ENCODE measurements at regions not wholly inside any gene's neighbourhood (a gene's known extent, or its start where the extent isn't known, plus 50 kb on each side); places are given as distances from the start of the nearest gene placed in this dataset.

DNA sequence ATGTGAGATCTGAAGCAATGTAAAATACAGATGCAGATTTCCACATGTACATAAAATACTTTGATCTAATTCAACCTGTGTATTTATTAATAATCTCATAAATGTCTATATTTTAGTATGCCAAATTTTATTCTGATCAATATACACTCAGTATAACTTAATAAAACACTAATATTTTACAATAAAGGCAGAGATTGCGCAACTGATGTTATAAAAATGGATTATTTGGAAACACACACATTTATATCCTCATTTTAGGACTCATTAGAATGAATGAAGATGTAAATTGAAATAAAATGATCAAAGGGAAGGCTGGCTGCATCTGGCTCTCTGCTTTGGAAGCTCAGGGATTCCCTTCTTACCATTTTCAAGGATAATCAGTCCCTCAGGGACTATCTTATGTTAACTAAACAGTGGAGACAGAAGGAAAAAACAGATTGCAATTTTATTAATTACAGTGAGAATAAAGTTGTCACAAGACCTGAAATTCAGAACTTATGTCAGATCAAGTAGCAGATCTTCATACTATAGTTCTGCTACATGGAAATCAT, 900.9 kb upstream of the EPHA5 start:
- TF ChIP-seq, protein P1, sequence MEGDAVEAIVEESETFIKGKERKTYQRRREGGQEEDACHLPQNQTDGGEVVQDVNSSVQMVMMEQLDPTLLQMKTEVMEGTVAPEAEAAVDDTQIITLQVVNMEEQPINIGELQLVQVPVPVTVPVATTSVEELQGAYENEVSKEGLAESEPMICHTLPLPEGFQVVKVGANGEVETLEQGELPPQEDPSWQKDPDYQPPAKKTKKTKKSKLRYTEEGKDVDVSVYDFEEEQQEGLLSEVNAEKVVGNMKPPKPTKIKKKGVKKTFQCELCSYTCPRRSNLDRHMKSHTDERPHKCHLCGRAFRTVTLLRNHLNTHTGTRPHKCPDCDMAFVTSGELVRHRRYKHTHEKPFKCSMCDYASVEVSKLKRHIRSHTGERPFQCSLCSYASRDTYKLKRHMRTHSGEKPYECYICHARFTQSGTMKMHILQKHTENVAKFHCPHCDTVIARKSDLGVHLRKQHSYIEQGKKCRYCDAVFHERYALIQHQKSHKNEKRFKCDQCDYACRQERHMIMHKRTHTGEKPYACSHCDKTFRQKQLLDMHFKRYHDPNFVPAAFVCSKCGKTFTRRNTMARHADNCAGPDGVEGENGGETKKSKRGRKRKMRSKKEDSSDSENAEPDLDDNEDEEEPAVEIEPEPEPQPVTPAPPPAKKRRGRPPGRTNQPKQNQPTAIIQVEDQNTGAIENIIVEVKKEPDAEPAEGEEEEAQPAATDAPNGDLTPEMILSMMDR (IDR thresholded peaks at IDR 0.05; ENCODE audit: insufficient read depth, low read length): no peak
- DNase-seq (ENCODE audit: low read depth): no peak
- no peak overlapping the region for H3K4me3 ChIP-seq (ENCODE audit: low read depth, low read length)

DNA sequence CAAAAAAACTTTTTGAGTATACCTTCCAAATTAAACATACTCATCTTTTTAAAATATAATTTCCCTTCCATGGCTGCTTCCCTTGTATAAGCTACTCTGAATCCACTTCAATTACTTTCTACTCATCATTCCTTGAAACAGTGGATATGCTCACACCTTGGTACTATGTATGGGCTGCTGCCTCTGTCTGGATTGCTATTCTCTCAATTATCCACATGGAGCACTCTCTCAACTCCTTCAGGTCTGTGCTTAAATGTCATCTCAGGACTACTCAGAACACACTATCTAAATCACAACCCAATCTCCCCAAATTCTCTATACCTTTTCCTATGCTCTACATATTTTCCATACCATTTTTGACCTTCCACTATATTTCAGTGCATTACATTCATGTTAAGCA, 898.9 kb upstream of the EPHA5 start:
- H3K4me3 ChIP-seq (ENCODE audit: low read depth, low read length): no peak overlapping the region
- TF ChIP-seq, protein P1 (IDR thresholded peaks at IDR 0.05; ENCODE audit: insufficient read depth, low read length): no peak
- no peak for DNase-seq (ENCODE audit: low read depth)

DNA sequence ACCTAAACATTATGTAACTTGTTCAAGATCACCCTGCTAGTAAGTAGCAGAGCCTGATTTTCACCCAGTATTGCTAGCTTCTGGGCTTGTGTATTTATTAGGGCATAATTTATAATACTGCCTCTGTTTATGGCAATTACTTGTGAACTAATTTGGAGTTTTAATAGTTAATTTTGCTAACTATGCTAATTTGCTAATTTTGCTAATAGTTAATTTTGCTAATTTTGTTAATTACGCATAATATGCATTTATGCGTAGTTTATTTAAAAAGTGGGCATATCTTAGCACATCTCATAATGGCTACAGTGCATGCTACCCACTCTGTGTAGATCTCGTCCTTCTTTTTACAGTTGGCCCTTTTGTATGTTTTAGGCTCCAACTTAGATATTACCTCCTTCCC, 898.1 kb upstream of the EPHA5 start:
- DNase-seq (ENCODE audit: low read depth): no peak
- TF ChIP-seq, protein P1 (IDR thresholded peaks at IDR 0.05; ENCODE audit: insufficient read depth, low read length): no peak
- H3K4me3 ChIP-seq (ENCODE audit: low read depth, low read length): no peak overlapping the region

DNA sequence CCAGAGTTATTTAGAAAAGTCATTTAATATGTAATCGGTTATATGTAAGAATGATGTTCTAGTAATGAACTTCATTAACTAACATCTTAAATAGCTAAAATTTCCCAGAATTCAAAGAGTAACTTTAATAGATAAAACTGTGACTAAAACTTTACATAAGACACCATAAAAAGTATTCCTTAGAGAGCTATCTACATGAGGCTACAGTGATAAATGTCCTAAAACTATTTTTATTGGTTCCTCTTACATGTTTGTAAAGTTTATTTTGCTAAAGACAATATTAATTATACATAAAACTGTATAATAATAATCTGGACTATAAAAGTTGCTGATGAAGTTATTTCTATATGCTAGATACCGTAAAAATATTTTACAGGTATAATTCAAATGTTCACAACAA, 897.7 kb upstream of the EPHA5 start:
- DNase-seq (ENCODE audit: low read depth): no peak
- H3K4me3 ChIP-seq (ENCODE audit: low read depth, low read length): no peak overlapping the region
- TF ChIP-seq, protein P1 (IDR thresholded peaks at IDR 0.05; ENCODE audit: insufficient read depth, low read length): no peak

DNA sequence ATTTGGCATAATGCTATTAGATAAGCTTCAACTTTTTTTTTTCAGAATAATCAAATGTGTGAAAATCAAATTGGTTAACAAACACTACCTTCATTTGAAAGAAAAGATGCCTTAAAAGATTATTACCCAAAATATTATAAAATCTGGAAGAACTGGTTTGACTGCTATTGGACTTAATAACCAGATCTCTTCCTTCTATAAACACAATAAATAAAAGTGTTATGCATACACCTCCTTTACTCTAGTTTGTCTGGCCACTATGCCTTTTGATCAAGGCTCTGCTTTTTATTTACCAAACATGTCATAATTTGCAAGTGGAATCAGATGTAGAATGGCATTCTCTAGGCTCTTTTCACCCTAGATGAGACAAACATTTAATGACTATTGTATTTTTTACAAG, 897.3 kb upstream of the EPHA5 start:
- DNase-seq (ENCODE audit: low read depth): no peak
- H3K4me3 ChIP-seq (ENCODE audit: low read depth, low read length): no peak overlapping the region
- TF ChIP-seq, protein P1 (IDR thresholded peaks at IDR 0.05; ENCODE audit: insufficient read depth, low read length): no peak

DNA sequence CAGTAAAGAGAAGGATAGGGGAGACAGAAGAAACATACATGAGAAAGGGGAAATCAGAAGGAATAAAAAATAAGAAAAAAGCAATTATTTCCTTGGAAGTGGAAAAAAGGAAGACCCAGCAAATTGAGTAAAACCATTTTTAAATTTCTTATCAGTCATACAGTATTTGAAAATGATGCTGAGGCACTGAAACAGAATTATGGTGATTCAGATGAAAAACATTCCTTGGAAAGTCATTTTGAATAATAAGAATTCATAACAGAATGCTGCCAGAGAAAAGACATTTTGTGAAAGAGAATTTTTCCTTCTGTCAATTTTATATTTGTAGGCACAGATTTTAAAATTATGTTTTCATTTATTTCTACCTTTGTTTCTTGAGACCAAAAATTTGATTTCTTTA, 895.5 kb upstream of the EPHA5 start:
- peak; percentile 83 for DNase-seq (ENCODE audit: low read depth)
- TF ChIP-seq, protein P1 (IDR thresholded peaks at IDR 0.05; ENCODE audit: insufficient read depth, low read length): no peak
- no peak overlapping the region for H3K4me3 ChIP-seq (ENCODE audit: low read depth, low read length)

All from fibroblast of the aortic adventitia (primary cell).